ENCODE measurements at regions not wholly inside any gene's neighbourhood (a gene's known extent, or its start where the extent isn't known, plus 50 kb on each side); places are given as distances from the start of the nearest gene placed in this dataset.

- no peak overlapping the region for H3K9ac ChIP-seq (ENCODE audit: insufficient read depth in 1 of 2, low read length in 2 of 2)
- H3K4me3 ChIP-seq, result no peak overlapping the region
- no peaks in the 10 kb centered on the region for H3K36me3 ChIP-seq (ENCODE audit: control insufficient read depth in 4 of 4, insufficient read depth in 4 of 4, low read length in 4 of 4)
- H3K4me1 ChIP-seq (ENCODE audit: control insufficient read depth in 5 of 5, insufficient read depth in 5 of 5, low read length in 5 of 5), result no peaks in the 10 kb centered on the region
- DNase-seq (no peak), ATAC-seq (ENCODE audit: insufficient read depth, low FRiP score) (no peak)
- no peaks in the 10 kb centered on the region for H3K27me3 ChIP-seq (ENCODE audit: control insufficient read depth in 3 of 3, insufficient read depth in 3 of 3, low read length in 2 of 3)
- 70 to 81% methylated on average over 4 of the region's 4 CpGs for WGBS, 2 donors
- no peak overlapping the region for H3K27ac ChIP-seq (ENCODE audit: low read depth in 1 of 2, low read length in 1 of 2)
- H3K9me3 ChIP-seq (ENCODE audit: control insufficient read depth in 4 of 4, insufficient read depth in 3 of 4, low read length in 3 of 4), result peaks cover 0 to under 1% (median 0%) of the 10 kb centered on the region in 4 donors
- TF ChIP-seq CTCF (IDR thresholded peaks at IDR 0.05; ENCODE audit: control extremely low read depth, extremely low read depth), result no peak
Measured at GRCh38 chr6:54448617-54449016, 140.4 kb downstream of the TINAG start.

GRCh38 chr6:54451516-54451915 is 143.3 kb downstream of the TINAG start:
- DNase-seq (no peak), ATAC-seq (ENCODE audit: insufficient read depth, low FRiP score) (no peak)
- Histone ChIP-seq H3K4me1 (ENCODE audit: control insufficient read depth in 5 of 5, insufficient read depth in 5 of 5, low read length in 5 of 5) (no peaks in the 10 kb centered on the region), H3K36me3 (ENCODE audit: control insufficient read depth in 4 of 4, insufficient read depth in 4 of 4, low read length in 4 of 4) (no peaks in the 10 kb centered on the region), H3K9me3 (ENCODE audit: control insufficient read depth in 4 of 4, insufficient read depth in 3 of 4, low read length in 3 of 4) (no peaks in the 10 kb centered on the region), H3K27me3 (ENCODE audit: control insufficient read depth in 3 of 3, insufficient read depth in 3 of 3, low read length in 2 of 3) (no peaks in the 10 kb centered on the region), H3K9ac (ENCODE audit: insufficient read depth in 1 of 2, low read length in 2 of 2) (no peak overlapping the region), H3K4me3 (no peak overlapping the region), H3K27ac (ENCODE audit: low read depth in 1 of 2, low read length in 1 of 2) (no peak overlapping the region)
- TF ChIP-seq CTCF (IDR thresholded peaks at IDR 0.05; ENCODE audit: control extremely low read depth, extremely low read depth), result no peak

- Histone ChIP-seq H3K9ac (ENCODE audit: insufficient read depth in 1 of 2, low read length in 2 of 2) (no peak overlapping the region), H3K36me3 (ENCODE audit: control insufficient read depth in 4 of 4, insufficient read depth in 4 of 4, low read length in 4 of 4) (no peaks in the 10 kb centered on the region), H3K27me3 (ENCODE audit: control insufficient read depth in 3 of 3, insufficient read depth in 3 of 3, low read length in 2 of 3) (no peaks in the 10 kb centered on the region), H3K27ac (ENCODE audit: low read depth in 1 of 2, low read length in 1 of 2) (no peak overlapping the region), H3K4me1 (ENCODE audit: control insufficient read depth in 5 of 5, insufficient read depth in 5 of 5, low read length in 5 of 5) (no peaks in the 10 kb centered on the region), H3K9me3 (ENCODE audit: control insufficient read depth in 4 of 4, insufficient read depth in 3 of 4, low read length in 3 of 4) (no peaks in the 10 kb centered on the region), H3K4me3 (no peak overlapping the region)
- no peak for TF ChIP-seq CTCF (IDR thresholded peaks at IDR 0.05; ENCODE audit: control extremely low read depth, extremely low read depth)
- ATAC-seq (ENCODE audit: insufficient read depth, low FRiP score) (no peak), DNase-seq (no peak)
- 63 to 66% methylated on average over 4 of the region's 4 CpGs for WGBS, 2 donors
Measured at GRCh38 chr6:54463354-54464024, 155.2 kb downstream of the TINAG start.
